ENCODE measurements at regions not wholly inside any gene's neighbourhood (a gene's known extent, or its start where the extent isn't known, plus 50 kb on each side); places are given as distances from the start of the nearest gene placed in this dataset.

DNA sequence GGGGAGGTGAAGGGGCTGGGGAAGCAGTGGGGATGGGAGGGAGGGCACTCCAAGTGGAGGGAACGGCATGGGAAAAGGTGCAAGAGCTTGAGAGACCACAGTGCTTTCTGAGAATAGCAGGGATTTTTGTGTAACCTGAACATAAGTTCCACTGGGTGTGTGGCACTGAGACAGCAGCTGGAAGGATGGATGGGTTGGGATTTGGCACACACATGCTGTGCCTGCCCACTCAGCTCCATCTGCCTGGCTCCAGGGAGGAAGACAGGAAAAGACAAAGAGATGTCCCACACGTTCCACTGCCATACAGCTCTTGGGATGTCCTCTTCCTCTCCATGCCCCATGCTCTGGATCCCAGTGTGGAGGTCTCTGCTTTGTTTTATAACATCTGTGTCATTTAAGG lies 114.1 kb upstream of the TEX51 start:
- ChIA-PET CTCF (no interaction called here), RAD21 (ENCODE audit: low non-redundant PET in 1 of 2, low total read pairs in 2 of 2, uncharacterized antibody in 2 of 2, unreplicated experiment in 2 of 2) (no interaction called here), POLR2A (no interaction called here)
- Histone ChIP-seq H2AFZ (ENCODE audit: low read depth, low read length, poor library complexity, severe bottlenecking) (no peak overlapping the region), H3K4me3 (replicated peaks in 1 of 2; ENCODE audit: low read depth in 1 of 2, low read length in 2 of 2) (no peak overlapping the region), H3K4me2 (ENCODE audit: low read length) (no peak overlapping the region), H3K27ac (ENCODE audit: low read depth, low read length) (no peak overlapping the region), H3K4me1 (ENCODE audit: control insufficient read depth in 1 of 2, insufficient read depth in 2 of 2, low read length in 2 of 2) (no peaks in the 10 kb centered on the region), H3K79me2 (ENCODE audit: insufficient read depth, low read length) (no peaks in the 10 kb centered on the region), H3K9me2 (ENCODE audit: insufficient read depth) (no peaks in the 10 kb centered on the region), H3K36me3 (ENCODE audit: control insufficient read depth in 1 of 2, insufficient read depth in 2 of 2, low read length in 2 of 2) (no peaks in the 10 kb centered on the region), H4K20me1 (ENCODE audit: insufficient read depth) (no peaks in the 10 kb centered on the region), H3K9ac (ENCODE audit: low read length) (no peak overlapping the region), H3K9me3 (ENCODE audit: control insufficient read depth in 1 of 2, insufficient read depth in 1 of 2, low read depth in 1 of 2, low read length in 2 of 2) (no peaks in the 10 kb centered on the region), H3K27me3 (ENCODE audit: insufficient read depth, low read length) (0 out of 2 replicates have a peak, but pooled peaks cover 7% of the 10 kb centered on the region)
- ATAC-seq (no peak), DNase-seq (ENCODE audit: low read depth, low spot score) (no peak)
- TF ChIP-seq ZFX (IDR thresholded peaks at IDR 0.05) (no peak), RAD21 (IDR thresholded peaks at IDR 0.05; ENCODE audit: low read depth) (no peak), ELF1 (IDR thresholded peaks at IDR 0.05; ENCODE audit: borderline replicate concordance, low read depth) (no peak), YY1 (IDR thresholded peaks at IDR 0.05; ENCODE audit: extremely low read depth, insufficient replicate concordance, low read depth, low read length) (no peak), CEBPB (IDR thresholded peaks at IDR 0.05; ENCODE audit: low read depth) (no peak), SRF (IDR thresholded peaks at IDR 0.05; ENCODE audit: low read depth) (no peak), TCF7L2 (IDR thresholded peaks at IDR 0.05; ENCODE audit: borderline replicate concordance, extremely low read depth, insufficient read depth, insufficient read length) (no peak), ZNF274 (IDR thresholded peaks at IDR 0.05; ENCODE audit: low read depth, low read length) (no peak), EZH2phosphoT487 (IDR thresholded peaks at IDR 0.05; ENCODE audit: borderline replicate concordance) (no peak), SIN3A (IDR thresholded peaks at IDR 0.05; ENCODE audit: low read depth) (no peak), FOSL1 (IDR thresholded peaks at IDR 0.05; ENCODE audit: low read depth) (no peak), JUND (IDR thresholded peaks at IDR 0.05) (no peak)
- TF ChIP-seq, protein P1, sequence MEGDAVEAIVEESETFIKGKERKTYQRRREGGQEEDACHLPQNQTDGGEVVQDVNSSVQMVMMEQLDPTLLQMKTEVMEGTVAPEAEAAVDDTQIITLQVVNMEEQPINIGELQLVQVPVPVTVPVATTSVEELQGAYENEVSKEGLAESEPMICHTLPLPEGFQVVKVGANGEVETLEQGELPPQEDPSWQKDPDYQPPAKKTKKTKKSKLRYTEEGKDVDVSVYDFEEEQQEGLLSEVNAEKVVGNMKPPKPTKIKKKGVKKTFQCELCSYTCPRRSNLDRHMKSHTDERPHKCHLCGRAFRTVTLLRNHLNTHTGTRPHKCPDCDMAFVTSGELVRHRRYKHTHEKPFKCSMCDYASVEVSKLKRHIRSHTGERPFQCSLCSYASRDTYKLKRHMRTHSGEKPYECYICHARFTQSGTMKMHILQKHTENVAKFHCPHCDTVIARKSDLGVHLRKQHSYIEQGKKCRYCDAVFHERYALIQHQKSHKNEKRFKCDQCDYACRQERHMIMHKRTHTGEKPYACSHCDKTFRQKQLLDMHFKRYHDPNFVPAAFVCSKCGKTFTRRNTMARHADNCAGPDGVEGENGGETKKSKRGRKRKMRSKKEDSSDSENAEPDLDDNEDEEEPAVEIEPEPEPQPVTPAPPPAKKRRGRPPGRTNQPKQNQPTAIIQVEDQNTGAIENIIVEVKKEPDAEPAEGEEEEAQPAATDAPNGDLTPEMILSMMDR (IDR thresholded peaks at IDR 0.05 in 2 of 3, conservative IDR thresholded peaks at IDR 0.05 in 1 of 3; ENCODE audit: borderline replicate concordance in 1 of 3, insufficient read depth in 1 of 3, low read depth in 2 of 3, low read length in 2 of 3): no peak
- TF ChIP-seq, protein P2, sequence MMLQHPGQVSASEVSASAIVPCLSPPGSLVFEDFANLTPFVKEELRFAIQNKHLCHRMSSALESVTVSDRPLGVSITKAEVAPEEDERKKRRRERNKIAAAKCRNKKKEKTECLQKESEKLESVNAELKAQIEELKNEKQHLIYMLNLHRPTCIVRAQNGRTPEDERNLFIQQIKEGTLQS (IDR thresholded peaks at IDR 0.05): no peak
- TF ChIP-seq, protein P3, sequence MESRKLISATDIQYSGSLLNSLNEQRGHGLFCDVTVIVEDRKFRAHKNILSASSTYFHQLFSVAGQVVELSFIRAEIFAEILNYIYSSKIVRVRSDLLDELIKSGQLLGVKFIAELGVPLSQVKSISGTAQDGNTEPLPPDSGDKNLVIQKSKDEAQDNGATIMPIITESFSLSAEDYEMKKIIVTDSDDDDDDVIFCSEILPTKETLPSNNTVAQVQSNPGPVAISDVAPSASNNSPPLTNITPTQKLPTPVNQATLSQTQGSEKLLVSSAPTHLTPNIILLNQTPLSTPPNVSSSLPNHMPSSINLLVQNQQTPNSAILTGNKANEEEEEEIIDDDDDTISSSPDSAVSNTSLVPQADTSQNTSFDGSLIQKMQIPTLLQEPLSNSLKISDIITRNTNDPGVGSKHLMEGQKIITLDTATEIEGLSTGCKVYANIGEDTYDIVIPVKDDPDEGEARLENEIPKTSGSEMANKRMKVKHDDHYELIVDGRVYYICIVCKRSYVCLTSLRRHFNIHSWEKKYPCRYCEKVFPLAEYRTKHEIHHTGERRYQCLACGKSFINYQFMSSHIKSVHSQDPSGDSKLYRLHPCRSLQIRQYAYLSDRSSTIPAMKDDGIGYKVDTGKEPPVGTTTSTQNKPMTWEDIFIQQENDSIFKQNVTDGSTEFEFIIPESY (IDR thresholded peaks at IDR 0.05; ENCODE audit: extremely low read depth, insufficient replicate concordance, low read length): no peak
- TF ChIP-seq, protein P4, sequence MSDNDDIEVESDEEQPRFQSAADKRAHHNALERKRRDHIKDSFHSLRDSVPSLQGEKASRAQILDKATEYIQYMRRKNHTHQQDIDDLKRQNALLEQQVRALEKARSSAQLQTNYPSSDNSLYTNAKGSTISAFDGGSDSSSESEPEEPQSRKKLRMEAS (IDR thresholded peaks at IDR 0.05): no peak
- intact Hi-C loops (cut with micrococcal nuclease): no loop called here
- BruUV-seq (replicated peaks): no TSS peak
